Testis (tissue), 2 donors: ENCODE measurements at regions not wholly inside any gene's neighbourhood (a gene's known extent, or its start where the extent isn't known, plus 50 kb on each side); places are given as distances from the start of the nearest gene placed in this dataset.

ENCODE experiments used
- DNase-seq: peaks from one replicate; pipeline ENCODE4 v3.0.0-alpha.2; 2019
- H3K27ac ChIP-seq, 2 donors: fragments of 200-600 bp; sonication (generic); one replicate each; pipeline ENCODE4 v1.5.1; 2019
- H3K27me3 ChIP-seq: fragments of 200-600 bp; sonication (generic); one replicate; pipeline ENCODE4 v1.5.1; 2019
- H3K36me3 ChIP-seq: fragments of 200-600 bp; sonication (generic); one replicate; pipeline ENCODE4 v1.5.1; 2017; ENCODE audit warnings: low read depth; ENCODE audit errors: missing control alignments
- H3K4me1 ChIP-seq: fragments of 200-600 bp; sonication (generic); one replicate; pipeline ENCODE4 v1.5.1; 2019
- H3K4me3 ChIP-seq, 2 donors: fragments of 200-600 bp; sonication (generic); one replicate each; pipeline ENCODE4 v1.5.1; 2017 to 2019
- H3K9me3 ChIP-seq: fragments of 200-600 bp; sonication (generic); one replicate; pipeline ENCODE4 v1.5.1; 2017
- POLR2A ChIP-seq: fragments of 450-650 bp; IDR thresholded peaks from one replicate; pipeline ENCODE4 v1.6.1; 2017; ENCODE audit warnings: antibody characterized with exemption, mild to moderate bottlenecking, moderate library complexity
- WGBS, 2 donors: methylation state at CpG; one replicate each; pipeline ENCODE4 v1.1.5; 2018; 5-methylcytosine and 5-hydroxymethylcytosine counted together
- intact Hi-C: fragments of 100-400 bp; cut with DNase I; formaldehyde crosslinking; loops from one replicate; pipeline ENCODE4 v1.15.1; 2023; ENCODE audit warnings: low total_unique reads
- TF ChIP-seq, protein P1 (sequence below), 3 experiments: fragments of 450-650 bp in 2 of 3; fragments of 200-600 bp in 1 of 3; sonication (generic) in 1 of 3; IDR thresholded peaks; one replicate each; pipeline ENCODE4 v1.5.1; 2016 to 2019; ENCODE audit warnings: antibody characterized with exemption in 3 of 3, mild to moderate bottlenecking in 2 of 3, moderate library complexity in 1 of 3

- intact Hi-C loops, result no loop called here
- 38 to 46% methylated on average over 6 to 7 of the region's 7 CpGs for WGBS, 2 donors
Observed at GRCh38 chr6:165985281-165985805, 182.3 kb downstream of the TBXT start.

DNA sequence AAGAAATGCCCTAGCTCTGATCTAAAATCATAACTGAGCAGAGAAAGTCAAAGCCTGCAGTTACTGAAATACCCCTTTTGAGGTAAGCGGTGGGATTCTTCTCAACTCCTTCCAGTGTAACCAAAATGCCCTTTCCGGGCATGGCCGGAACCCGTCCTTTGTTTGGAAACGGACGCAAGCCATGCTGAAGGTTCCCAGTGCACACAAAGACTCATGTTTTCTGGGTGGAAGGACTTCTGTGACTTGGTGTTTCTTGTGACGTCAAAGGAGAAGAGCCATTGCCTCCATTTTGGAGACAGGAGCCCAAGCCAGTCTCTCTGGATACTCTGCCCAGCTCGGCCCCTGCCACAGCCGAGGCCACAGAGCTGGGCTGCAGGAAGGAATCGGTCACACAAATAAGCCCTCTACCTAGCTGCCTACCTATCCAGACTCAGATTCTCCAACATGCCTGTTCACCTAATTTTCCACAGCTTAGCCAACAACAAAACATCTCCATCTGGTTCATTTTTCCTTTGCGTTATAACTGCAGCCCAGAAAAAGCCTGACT is 182.8 kb downstream of the TBXT start:
- WGBS, 2 donors, result 61% methylated on average over 11 of the region's 11 CpGs
- no peaks in the 10 kb centered on the region for H3K36me3 ChIP-seq
- intact Hi-C loops, result no loop called here

More at GRCh38 chr6:165985281-165985805, 182.3 kb downstream of the TBXT start:
- H3K27me3 ChIP-seq, result no peaks in the 10 kb centered on the region
- TF ChIP-seq, protein P1, sequence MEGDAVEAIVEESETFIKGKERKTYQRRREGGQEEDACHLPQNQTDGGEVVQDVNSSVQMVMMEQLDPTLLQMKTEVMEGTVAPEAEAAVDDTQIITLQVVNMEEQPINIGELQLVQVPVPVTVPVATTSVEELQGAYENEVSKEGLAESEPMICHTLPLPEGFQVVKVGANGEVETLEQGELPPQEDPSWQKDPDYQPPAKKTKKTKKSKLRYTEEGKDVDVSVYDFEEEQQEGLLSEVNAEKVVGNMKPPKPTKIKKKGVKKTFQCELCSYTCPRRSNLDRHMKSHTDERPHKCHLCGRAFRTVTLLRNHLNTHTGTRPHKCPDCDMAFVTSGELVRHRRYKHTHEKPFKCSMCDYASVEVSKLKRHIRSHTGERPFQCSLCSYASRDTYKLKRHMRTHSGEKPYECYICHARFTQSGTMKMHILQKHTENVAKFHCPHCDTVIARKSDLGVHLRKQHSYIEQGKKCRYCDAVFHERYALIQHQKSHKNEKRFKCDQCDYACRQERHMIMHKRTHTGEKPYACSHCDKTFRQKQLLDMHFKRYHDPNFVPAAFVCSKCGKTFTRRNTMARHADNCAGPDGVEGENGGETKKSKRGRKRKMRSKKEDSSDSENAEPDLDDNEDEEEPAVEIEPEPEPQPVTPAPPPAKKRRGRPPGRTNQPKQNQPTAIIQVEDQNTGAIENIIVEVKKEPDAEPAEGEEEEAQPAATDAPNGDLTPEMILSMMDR (IDR thresholded peaks at IDR 0.05), result no peak
- TF ChIP-seq POLR2A, result no peak
- no peak overlapping the region for H3K27ac ChIP-seq
- no peak overlapping the region for H3K4me3 ChIP-seq
- H3K36me3 ChIP-seq, result no peaks in the 10 kb centered on the region
- no peaks in the 10 kb centered on the region for H3K9me3 ChIP-seq
- peaks cover 9% of the 10 kb centered on the region for H3K4me1 ChIP-seq
- no peak for DNase-seq

DNA sequence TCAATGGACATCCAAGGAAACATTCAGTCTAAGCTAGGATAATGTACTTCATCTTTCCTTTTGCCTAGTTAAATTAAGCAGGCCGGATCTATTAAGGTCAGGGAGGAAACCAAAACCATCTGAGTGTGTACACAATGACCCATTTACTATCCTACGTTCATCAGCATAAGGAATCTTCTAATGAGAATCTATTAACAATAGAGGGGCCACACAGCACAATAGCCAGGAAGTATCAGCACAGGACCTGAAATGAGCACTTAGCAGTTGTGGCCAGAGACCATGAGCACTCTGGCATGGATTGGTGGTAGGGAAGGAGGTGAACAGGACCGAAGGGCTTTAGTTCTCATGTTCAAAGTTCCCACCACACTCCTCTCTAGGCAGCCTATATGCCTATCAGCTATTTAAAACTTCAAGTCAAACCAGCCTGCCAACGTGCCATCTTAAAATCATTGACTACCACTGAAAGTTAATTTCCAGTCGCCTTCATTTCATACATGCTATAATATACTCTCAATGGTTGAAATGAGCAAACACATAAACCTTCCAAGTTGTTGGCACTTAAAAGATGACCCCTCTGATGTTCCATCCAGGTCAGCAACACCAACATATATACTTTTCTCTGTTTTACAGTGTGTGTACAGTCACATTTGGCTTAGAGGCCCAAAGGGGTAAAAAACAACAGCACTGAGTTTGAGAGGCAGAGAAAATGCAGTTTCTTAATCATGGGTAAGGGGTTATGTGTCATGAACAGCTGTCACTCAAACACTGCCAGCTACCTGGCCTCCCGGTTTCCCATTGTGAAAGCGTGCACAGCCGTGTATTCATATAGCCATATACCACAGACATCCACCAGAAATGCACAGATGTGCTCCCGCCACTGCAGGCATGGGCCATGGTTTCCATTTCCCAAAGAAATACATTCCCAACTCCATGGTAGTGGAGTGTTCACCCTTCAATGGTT is 184.3 kb downstream of the TBXT start:
- H3K4me1 ChIP-seq, result peaks cover 2% of the 10 kb centered on the region
- no peaks in the 10 kb centered on the region for H3K36me3 ChIP-seq
- 85 to 86% methylated on average over 9 of the region's 9 CpGs for WGBS, 2 donors
- no peaks in the 10 kb centered on the region for H3K9me3 ChIP-seq
- no peak overlapping the region for H3K4me3 ChIP-seq
- intact Hi-C loops, result no loop called here
- no peak overlapping the region for H3K27ac ChIP-seq
- no peak for DNase-seq
- H3K27me3 ChIP-seq, result no peaks in the 10 kb centered on the region
- TF ChIP-seq POLR2A, result no peak
- TF ChIP-seq, protein P1 (IDR thresholded peaks at IDR 0.05), result no peak

More for the DNA sequence above, 182.8 kb downstream of the TBXT start:
- Histone ChIP-seq H3K27ac (no peak overlapping the region), H3K27me3 (no peaks in the 10 kb centered on the region), H3K9me3 (no peaks in the 10 kb centered on the region), H3K4me1 (peaks cover 9% of the 10 kb centered on the region), H3K4me3 (no peak overlapping the region)
- DNase-seq, result no peak
- no peak for TF ChIP-seq POLR2A

- WGBS, 2 donors, result 68 to 76% methylated on average over 3 of the region's 3 CpGs
- DNase-seq, result no peak
- intact Hi-C loops, result no loop called here
- H3K4me3 ChIP-seq, result no peak overlapping the region
- no peak overlapping the region for H3K27ac ChIP-seq
- H3K9me3 ChIP-seq, result no peaks in the 10 kb centered on the region
- no peaks in the 10 kb centered on the region for H3K36me3 ChIP-seq
- H3K4me1 ChIP-seq, result no peaks in the 10 kb centered on the region
- no peaks in the 10 kb centered on the region for H3K27me3 ChIP-seq
- TF ChIP-seq, protein P1 (IDR thresholded peaks at IDR 0.05), result no peak
- TF ChIP-seq POLR2A, result no peak
Observed at GRCh38 chr6:165978476-165978875, 189.2 kb downstream of the TBXT start.

DNA sequence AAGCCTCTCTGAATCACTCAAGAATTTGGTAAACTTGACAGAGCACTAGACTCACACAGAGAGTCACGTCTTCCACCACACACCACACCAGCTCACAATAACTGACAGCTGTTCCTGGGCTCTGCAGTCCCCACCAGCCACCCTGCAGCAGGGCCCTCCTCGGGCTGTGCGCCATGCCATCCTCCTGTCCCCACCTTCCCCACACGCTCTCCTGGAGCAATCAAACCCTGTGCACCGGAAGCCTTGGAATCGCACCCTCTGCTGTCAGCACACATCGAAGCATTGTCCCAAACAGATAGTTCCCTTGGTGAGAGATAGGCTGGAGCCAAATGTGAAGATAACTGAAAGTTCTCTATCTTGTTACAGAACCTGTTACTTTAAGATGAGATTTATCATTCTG is 191.0 kb downstream of the TBXT start:
- 74 to 75% methylated on average over 7 of the region's 7 CpGs for WGBS, 2 donors
- H3K36me3 ChIP-seq, result no peaks in the 10 kb centered on the region
- no peak for TF ChIP-seq POLR2A
- TF ChIP-seq, protein P1 (IDR thresholded peaks at IDR 0.05), result no peak
- H3K9me3 ChIP-seq, result no peaks in the 10 kb centered on the region
- H3K27ac ChIP-seq, result no peak overlapping the region
- no peak for DNase-seq
- intact Hi-C loops, result no loop called here
- no peak overlapping the region for H3K4me3 ChIP-seq
- no peaks in the 10 kb centered on the region for H3K27me3 ChIP-seq
- H3K4me1 ChIP-seq, result no peaks in the 10 kb centered on the region
